ENCODE measurements at regions not wholly inside any gene's neighbourhood (a gene's known extent, or its start where the extent isn't known, plus 50 kb on each side); places are given as distances from the start of the nearest gene placed in this dataset.

GRCh38 chrX:45774961-45775360, 574.3 kb upstream of the DIPK2B start:
- peak; percentile 38 for ATAC-seq (ENCODE audit: low read depth)
- no peak for DNase-seq (ENCODE audit: low spot score)
- H3K4me1 ChIP-seq (ENCODE audit: insufficient read depth, poor library complexity, severe bottlenecking), result peaks cover 66% of the 10 kb centered on the region
- H3K27me3 ChIP-seq (ENCODE audit: insufficient read depth, poor library complexity, severe bottlenecking), result no peaks in the 10 kb centered on the region
- TF ChIP-seq CTCF (IDR thresholded peaks at IDR 0.05; ENCODE audit: poor library complexity, severe bottlenecking), result no peak
- no peaks in the 10 kb centered on the region for H3K9me3 ChIP-seq (ENCODE audit: severe bottlenecking)
- H3K36me3 ChIP-seq (ENCODE audit: low read depth), result peaks cover 9% of the 10 kb centered on the region
- H3K4me3 ChIP-seq (ENCODE audit: severe bottlenecking), result peak overlapping the region; percentile 12
- H3K27ac ChIP-seq (ENCODE audit: poor library complexity, severe bottlenecking), result peak overlapping the region; percentile 97

GRCh38 chrX:45773572-45773971, 572.9 kb upstream of the DIPK2B start:
- ATAC-seq (ENCODE audit: low read depth), result no peak
- Histone ChIP-seq H3K27me3 (ENCODE audit: insufficient read depth, poor library complexity, severe bottlenecking) (no peaks in the 10 kb centered on the region), H3K9me3 (ENCODE audit: severe bottlenecking) (no peaks in the 10 kb centered on the region), H3K4me3 (ENCODE audit: severe bottlenecking) (no peak overlapping the region), H3K27ac (ENCODE audit: poor library complexity, severe bottlenecking) (peak overlapping the region; percentile 97), H3K4me1 (ENCODE audit: insufficient read depth, poor library complexity, severe bottlenecking) (peaks cover 54% of the 10 kb centered on the region), H3K36me3 (ENCODE audit: low read depth) (peaks cover 22% of the 10 kb centered on the region)
- TF ChIP-seq CTCF (IDR thresholded peaks at IDR 0.05; ENCODE audit: poor library complexity, severe bottlenecking), result no peak
- DNase-seq (ENCODE audit: low spot score), result no peak

GRCh38 chrX:45771560-45772340, 571.1 kb upstream of the DIPK2B start:
- TF ChIP-seq CTCF (IDR thresholded peaks at IDR 0.05; ENCODE audit: poor library complexity, severe bottlenecking), result no peak
- Histone ChIP-seq H3K4me1 (ENCODE audit: insufficient read depth, poor library complexity, severe bottlenecking) (peaks cover 41% of the 10 kb centered on the region), H3K36me3 (ENCODE audit: low read depth) (peaks cover 41% of the 10 kb centered on the region), H3K4me3 (ENCODE audit: severe bottlenecking) (peak overlapping the region; percentile 53), H3K27me3 (ENCODE audit: insufficient read depth, poor library complexity, severe bottlenecking) (no peaks in the 10 kb centered on the region), H3K9me3 (ENCODE audit: severe bottlenecking) (no peaks in the 10 kb centered on the region), H3K27ac (ENCODE audit: poor library complexity, severe bottlenecking) (peak overlapping the region; percentile 97)
- peak; percentile 18; the same call in 2 of the 3 replicates for ATAC-seq (ENCODE audit: low read depth)
- DNase-seq (ENCODE audit: low spot score), result no peak

- Histone ChIP-seq H3K36me3 (ENCODE audit: low read depth) (peaks cover 47% of the 10 kb centered on the region), H3K27ac (ENCODE audit: poor library complexity, severe bottlenecking) (peak overlapping the region; percentile 97), H3K4me3 (ENCODE audit: severe bottlenecking) (peak overlapping the region; percentile 53), H3K27me3 (ENCODE audit: insufficient read depth, poor library complexity, severe bottlenecking) (no peaks in the 10 kb centered on the region), H3K4me1 (ENCODE audit: insufficient read depth, poor library complexity, severe bottlenecking) (peaks cover 41% of the 10 kb centered on the region), H3K9me3 (ENCODE audit: severe bottlenecking) (no peaks in the 10 kb centered on the region)
- ATAC-seq (ENCODE audit: low read depth), result peak; percentile 61
- peak; percentile 55 for DNase-seq (ENCODE audit: low spot score)
- TF ChIP-seq CTCF (IDR thresholded peaks at IDR 0.05; ENCODE audit: poor library complexity, severe bottlenecking), result no peak
Observed at GRCh38 chrX:45771114-45771513, 570.4 kb upstream of the DIPK2B start.

All from RWPE2 (cell line).